SK-MEL-5 (cell line): ENCODE measurements at regions not wholly inside any gene's neighbourhood (a gene's known extent, or its start where the extent isn't known, plus 50 kb on each side); places are given as distances from the start of the nearest gene placed in this dataset.
"Not testable (repeated sequence)": the region's sequence is repeated elsewhere in the genome, so short reads cannot be mapped to it uniquely, and the experiment has no call there.

ENCODE experiments used
- DNase-seq: peaks from one replicate; pipeline ENCODE4 v3.0.0-alpha.2; 2016; ENCODE audit warnings: low read depth, low spot score
- in situ Hi-C: cut with HindIII; loops from 2 replicates; pipeline ENCODE4 v1.10.0; 2016; ENCODE audit warnings: low sequenced_read_pairs, high pct_unique_total_duplicates, low pct_unique_long_range_greater_than_20kb

GRCh38 chr14:106738598-106739258 lies 1212.3 kb downstream of the TMEM121 start:
- DNase-seq, in situ Hi-C loops: not testable (repeated sequence)

- in situ Hi-C loops, DNase-seq: not testable (repeated sequence)
Measured at GRCh38 chr14:106741086-106741827, 1214.9 kb downstream of the TMEM121 start.

DNA sequence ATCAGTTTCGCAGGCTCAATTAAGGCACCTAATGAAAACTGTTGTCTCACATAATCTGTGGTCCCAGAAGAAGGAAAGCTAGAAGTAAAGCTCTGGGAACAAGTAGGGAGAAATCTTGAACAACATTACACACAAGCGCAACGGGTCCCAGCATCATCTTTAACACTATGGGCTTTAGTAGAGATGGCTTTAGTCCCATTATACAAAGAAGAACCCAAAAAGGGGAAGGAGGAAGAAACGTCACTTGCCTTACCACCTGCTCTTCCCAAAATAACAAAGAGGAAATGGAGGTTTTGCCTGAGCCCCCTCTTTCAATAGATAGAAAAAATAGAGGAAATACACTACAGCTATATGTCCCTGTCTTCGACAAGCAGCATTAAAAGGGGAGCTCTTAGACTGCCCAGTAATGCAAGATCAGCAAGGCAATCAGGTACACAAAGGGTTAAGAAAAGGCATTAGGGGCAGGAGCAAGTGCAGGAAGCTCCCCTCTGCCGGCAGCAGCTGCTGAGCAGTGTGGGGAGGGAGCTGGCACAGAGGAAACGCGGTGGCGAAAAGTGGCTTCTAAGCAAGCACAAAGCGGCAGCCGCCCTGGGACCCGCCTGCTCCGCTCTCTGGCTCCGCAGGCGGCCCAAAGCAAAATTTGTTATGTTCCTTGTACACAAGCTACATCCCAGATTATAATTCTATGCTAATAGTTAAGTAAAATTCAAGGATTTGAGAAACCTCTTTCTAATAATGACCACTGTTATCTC lies 1218.8 kb downstream of the TMEM121 start:
- in situ Hi-C loops, DNase-seq: not testable (repeated sequence)

GRCh38 chr14:106750089-106750488 lies 1223.7 kb downstream of the TMEM121 start:
- in situ Hi-C loops, DNase-seq: not testable (repeated sequence)

DNA sequence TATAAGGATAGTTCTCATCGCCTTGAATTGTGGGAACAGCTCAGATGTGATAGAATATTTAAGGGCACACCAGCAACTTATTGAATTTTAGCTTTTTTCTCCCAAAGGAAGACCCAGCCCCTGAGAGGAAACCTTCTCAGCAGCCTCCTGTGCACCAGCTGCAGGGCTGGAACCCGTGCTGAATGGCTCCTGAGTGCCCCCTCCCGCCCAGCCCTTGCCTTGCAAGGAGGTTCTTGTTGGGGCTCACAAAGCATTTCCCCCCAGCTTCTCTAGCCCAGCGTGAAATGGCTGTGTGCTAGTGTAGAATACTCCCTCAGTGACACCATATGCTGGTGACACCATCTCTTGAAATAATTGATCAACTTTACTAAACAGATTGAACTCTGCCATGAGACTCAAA lies 1227.4 kb downstream of the TMEM121 start:
- DNase-seq, in situ Hi-C loops: not testable (repeated sequence)

DNA sequence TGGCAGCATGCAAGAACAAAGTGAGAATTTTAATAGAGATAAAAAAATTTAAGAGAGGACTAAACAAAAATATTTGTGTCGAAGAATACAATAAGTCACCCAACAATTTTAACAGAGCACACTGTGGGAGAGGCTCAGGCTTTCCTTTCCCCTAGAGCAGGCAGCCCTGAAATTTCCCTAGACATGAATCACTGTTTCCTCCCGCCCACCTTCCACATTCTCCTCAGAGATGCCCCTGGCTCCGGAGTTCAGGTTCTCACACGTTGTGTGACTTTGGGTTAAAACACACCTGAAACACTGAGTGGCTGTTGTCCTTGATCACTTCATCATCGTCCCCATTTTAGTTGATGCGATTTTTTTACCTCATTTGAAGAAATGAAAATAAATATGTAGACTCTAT lies 1231.1 kb downstream of the TMEM121 start:
- in situ Hi-C loops, result not testable (repeated sequence)

GRCh38 chr14:106761886-106762816 lies 1235.8 kb downstream of the TMEM121 start:
- in situ Hi-C loops, DNase-seq: not testable (repeated sequence)

More for the DNA sequence above, 1231.1 kb downstream of the TMEM121 start:
- not testable (repeated sequence) for DNase-seq

DNA sequence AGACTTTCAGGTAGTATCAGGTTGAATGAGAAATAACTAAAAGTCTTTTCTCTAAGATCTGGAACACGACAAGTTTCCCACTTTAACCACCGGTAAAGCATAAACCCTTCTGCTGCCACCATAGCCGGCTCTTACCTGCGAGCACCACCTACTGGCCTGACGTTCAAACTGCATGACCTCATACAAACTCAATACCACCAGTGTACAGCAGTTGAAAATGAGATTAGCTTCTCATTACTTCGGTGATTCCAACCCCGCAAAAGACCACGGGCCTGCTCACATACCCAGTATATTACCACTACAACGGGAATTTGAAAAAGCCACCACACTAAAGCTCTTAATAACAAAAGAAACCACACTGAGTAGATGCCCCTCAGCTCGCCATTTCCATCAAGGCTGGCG lies 1238.6 kb downstream of the TMEM121 start:
- in situ Hi-C loops, DNase-seq: not testable (repeated sequence)

DNA sequence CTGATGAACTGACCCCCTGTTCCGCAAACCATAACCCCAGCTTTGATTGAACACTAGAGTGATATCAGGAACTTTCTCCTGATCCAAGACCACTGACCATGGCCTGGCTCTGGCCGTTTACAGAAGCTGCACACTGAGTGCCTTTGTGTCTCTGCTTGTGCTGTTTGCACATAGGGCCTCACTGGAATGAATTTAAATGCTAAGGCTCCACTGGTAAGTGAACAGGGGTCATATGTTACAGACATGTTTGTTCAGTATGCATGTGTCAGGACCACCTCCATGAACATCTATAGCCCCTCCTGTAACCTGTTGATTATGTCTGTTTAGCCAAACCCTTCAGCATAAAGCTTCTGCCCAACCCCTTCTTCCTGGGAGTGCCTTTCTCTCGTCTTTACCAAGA lies 1239.8 kb downstream of the TMEM121 start:
- no peak for DNase-seq
- in situ Hi-C loops, result no loop called here

GRCh38 chr14:106766551-106767277 lies 1240.3 kb downstream of the TMEM121 start:
- in situ Hi-C loops, result not testable (repeated sequence)
- peak; percentile 13 for DNase-seq

GRCh38 chr14:106768230-106768629 lies 1241.8 kb downstream of the TMEM121 start:
- DNase-seq, in situ Hi-C loops: not testable (repeated sequence)

GRCh38 chr14:106768972-106769700 lies 1242.8 kb downstream of the TMEM121 start:
- in situ Hi-C loops, DNase-seq: not testable (repeated sequence)

- in situ Hi-C loops, DNase-seq: not testable (repeated sequence)
Measured at GRCh38 chr14:106770158-106770672, 1243.8 kb downstream of the TMEM121 start.

- in situ Hi-C loops, DNase-seq: not testable (repeated sequence)
Measured at GRCh38 chr14:106774889-106775480, 1248.6 kb downstream of the TMEM121 start.

- in situ Hi-C loops, result no loop called here
- DNase-seq, result no peak
Measured at GRCh38 chr14:106776395-106776983, 1250.1 kb downstream of the TMEM121 start.
